ENCODE measurements at regions not wholly inside any gene's neighbourhood (a gene's known extent, or its start where the extent isn't known, plus 50 kb on each side); places are given as distances from the start of the nearest gene placed in this dataset.

- TF ChIP-seq, protein P1, sequence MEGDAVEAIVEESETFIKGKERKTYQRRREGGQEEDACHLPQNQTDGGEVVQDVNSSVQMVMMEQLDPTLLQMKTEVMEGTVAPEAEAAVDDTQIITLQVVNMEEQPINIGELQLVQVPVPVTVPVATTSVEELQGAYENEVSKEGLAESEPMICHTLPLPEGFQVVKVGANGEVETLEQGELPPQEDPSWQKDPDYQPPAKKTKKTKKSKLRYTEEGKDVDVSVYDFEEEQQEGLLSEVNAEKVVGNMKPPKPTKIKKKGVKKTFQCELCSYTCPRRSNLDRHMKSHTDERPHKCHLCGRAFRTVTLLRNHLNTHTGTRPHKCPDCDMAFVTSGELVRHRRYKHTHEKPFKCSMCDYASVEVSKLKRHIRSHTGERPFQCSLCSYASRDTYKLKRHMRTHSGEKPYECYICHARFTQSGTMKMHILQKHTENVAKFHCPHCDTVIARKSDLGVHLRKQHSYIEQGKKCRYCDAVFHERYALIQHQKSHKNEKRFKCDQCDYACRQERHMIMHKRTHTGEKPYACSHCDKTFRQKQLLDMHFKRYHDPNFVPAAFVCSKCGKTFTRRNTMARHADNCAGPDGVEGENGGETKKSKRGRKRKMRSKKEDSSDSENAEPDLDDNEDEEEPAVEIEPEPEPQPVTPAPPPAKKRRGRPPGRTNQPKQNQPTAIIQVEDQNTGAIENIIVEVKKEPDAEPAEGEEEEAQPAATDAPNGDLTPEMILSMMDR (IDR thresholded peaks at IDR 0.05; ENCODE audit: unreplicated experiment): no peak
- no peak overlapping the region for H3K4me3 Mint-ChIP-seq (ENCODE audit: low read depth)
- H3K36me3 Mint-ChIP-seq (ENCODE audit: insufficient read depth): no peaks in the 10 kb centered on the region
These were observed 288.3 kb downstream of the AHR start for GRCh38 chr7:17586711-17587110.

DNA sequence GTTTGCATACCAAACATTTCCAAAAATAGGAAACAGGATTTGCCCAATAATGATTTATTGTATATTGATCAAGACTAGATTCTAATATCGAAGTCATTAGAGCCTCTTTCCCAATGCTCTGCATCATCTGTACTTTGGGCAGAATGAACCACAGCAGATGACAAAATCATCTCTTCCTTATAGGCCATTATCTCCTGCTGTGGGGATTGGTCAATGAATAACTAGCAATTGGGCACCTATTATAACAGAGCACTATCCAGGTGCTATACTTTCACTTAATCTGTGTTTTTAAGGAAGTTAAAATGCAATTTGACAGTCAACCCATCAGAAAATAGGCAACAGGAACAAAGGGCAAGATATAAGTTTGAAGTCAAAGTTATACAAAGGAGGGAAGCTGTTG lies 290.3 kb downstream of the AHR start:
- Mint-ChIP-seq H3K27me3 (no peaks in the 10 kb centered on the region), H3K36me3 (ENCODE audit: insufficient read depth) (no peaks in the 10 kb centered on the region), H3K4me1 (ENCODE audit: low read depth) (peaks cover 3% of the 10 kb centered on the region), H3K27ac (no peak overlapping the region), H3K9me3 (ENCODE audit: low read depth) (no peaks in the 10 kb centered on the region), H3K4me3 (ENCODE audit: low read depth) (no peak overlapping the region)
- DNase-seq (ENCODE audit: low spot score, unreplicated experiment): no peak
- TF ChIP-seq, protein P1 (IDR thresholded peaks at IDR 0.05; ENCODE audit: unreplicated experiment): no peak

More at GRCh38 chr7:17586711-17587110, 288.3 kb downstream of the AHR start:
- no peaks in the 10 kb centered on the region for H3K27me3 Mint-ChIP-seq
- no peaks in the 10 kb centered on the region for H3K9me3 Mint-ChIP-seq (ENCODE audit: low read depth)
- peaks cover 3% of the 10 kb centered on the region for H3K4me1 Mint-ChIP-seq (ENCODE audit: low read depth)
- DNase-seq (ENCODE audit: low spot score, unreplicated experiment): no peak
- H3K27ac Mint-ChIP-seq: no peak overlapping the region

DNA sequence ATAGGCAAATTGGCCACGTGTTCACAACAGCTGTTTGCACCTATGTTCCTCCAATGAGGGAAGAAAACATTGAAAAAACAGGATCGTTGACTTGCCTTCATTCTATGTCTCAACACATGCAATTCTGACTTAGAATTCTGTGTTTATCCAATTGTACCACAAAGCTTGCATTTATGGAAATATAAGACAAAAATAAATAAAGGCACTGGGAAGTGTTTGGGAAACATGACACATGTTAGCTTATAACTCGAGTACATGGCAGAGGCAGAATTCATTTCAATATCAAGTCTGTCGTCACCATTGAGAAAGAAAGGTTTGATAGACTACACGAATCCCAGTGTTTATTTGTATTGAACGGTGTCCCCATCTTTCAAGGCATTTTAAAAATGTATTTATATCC lies 291.2 kb downstream of the AHR start:
- TF ChIP-seq, protein P1 (IDR thresholded peaks at IDR 0.05; ENCODE audit: unreplicated experiment): no peak
- Mint-ChIP-seq H3K4me1 (ENCODE audit: low read depth) (peaks cover 3% of the 10 kb centered on the region), H3K27ac (no peak overlapping the region), H3K36me3 (ENCODE audit: insufficient read depth) (no peaks in the 10 kb centered on the region), H3K27me3 (no peaks in the 10 kb centered on the region), H3K4me3 (ENCODE audit: low read depth) (no peak overlapping the region), H3K9me3 (ENCODE audit: low read depth) (no peaks in the 10 kb centered on the region)
- no peak for DNase-seq (ENCODE audit: low spot score, unreplicated experiment)

DNA sequence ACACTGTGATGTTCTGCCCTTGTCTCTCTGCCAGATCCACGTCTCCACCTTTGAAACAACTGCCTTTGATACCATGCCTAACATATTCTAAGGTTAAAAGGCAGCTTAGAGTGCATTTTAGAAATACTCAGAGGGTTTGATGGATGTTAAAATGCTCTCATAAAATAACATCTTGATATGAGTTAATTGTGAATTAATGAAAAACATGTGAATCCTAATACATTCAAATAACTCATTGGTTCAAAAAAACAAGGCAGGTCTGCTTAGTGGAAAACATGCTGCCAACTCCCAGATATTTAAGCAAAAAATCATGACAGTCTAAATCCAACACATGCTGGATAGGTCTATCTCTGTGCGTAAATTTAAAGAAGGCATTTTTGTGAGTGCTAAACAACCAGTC lies 291.8 kb downstream of the AHR start:
- Mint-ChIP-seq H3K4me3 (ENCODE audit: low read depth) (no peak overlapping the region), H3K9me3 (ENCODE audit: low read depth) (no peaks in the 10 kb centered on the region), H3K4me1 (ENCODE audit: low read depth) (peaks cover 3% of the 10 kb centered on the region), H3K27ac (no peak overlapping the region), H3K27me3 (no peaks in the 10 kb centered on the region), H3K36me3 (ENCODE audit: insufficient read depth) (no peaks in the 10 kb centered on the region)
- TF ChIP-seq, protein P1 (IDR thresholded peaks at IDR 0.05; ENCODE audit: unreplicated experiment): no peak
- DNase-seq (ENCODE audit: low spot score, unreplicated experiment): no peak

GRCh38 chr7:17593819-17594419 lies 295.5 kb downstream of the AHR start:
- H3K4me1 Mint-ChIP-seq (ENCODE audit: low read depth): peaks cover 1% of the 10 kb centered on the region
- TF ChIP-seq, protein P1 (IDR thresholded peaks at IDR 0.05; ENCODE audit: unreplicated experiment): no peak
- no peaks in the 10 kb centered on the region for H3K27me3 Mint-ChIP-seq
- peaks cover 5% of the 10 kb centered on the region for H3K9me3 Mint-ChIP-seq (ENCODE audit: low read depth)
- DNase-seq (ENCODE audit: low spot score, unreplicated experiment): no peak
- no peak overlapping the region for H3K27ac Mint-ChIP-seq
- H3K36me3 Mint-ChIP-seq (ENCODE audit: insufficient read depth): no peaks in the 10 kb centered on the region
- H3K4me3 Mint-ChIP-seq (ENCODE audit: low read depth): no peak overlapping the region

Measured in progenitor cell of endocrine pancreas (in vitro differentiated cells).